ENCODE measurements at regions not wholly inside any gene's neighbourhood (a gene's known extent, or its start where the extent isn't known, plus 50 kb on each side); places are given as distances from the start of the nearest gene placed in this dataset.
"Not testable (repeated sequence)": the region's sequence is repeated elsewhere in the genome, so short reads cannot be mapped to it uniquely, and the experiment has no call there.

- no peak for DNase-seq (ENCODE audit: low read depth)
Measured at GRCh38 chr9:106766616-106767015, 96.3 kb upstream of the ZNF462 start.

- no peak for DNase-seq (ENCODE audit: low read depth)
Measured at GRCh38 chr9:106769331-106769730, 93.6 kb upstream of the ZNF462 start.

GRCh38 chr9:106771608-106772007 is 91.4 kb upstream of the ZNF462 start:
- DNase-seq (ENCODE audit: low read depth): no peak

- no peak for DNase-seq (ENCODE audit: low read depth)
Measured at GRCh38 chr9:106772523-106773290, 90.3 kb upstream of the ZNF462 start.

- DNase-seq (ENCODE audit: low read depth): no peak
Measured at GRCh38 chr9:106773750-106774149, 89.2 kb upstream of the ZNF462 start.

GRCh38 chr9:106775960-106776359 is 87.0 kb upstream of the ZNF462 start:
- no peak for DNase-seq (ENCODE audit: low read depth)

GRCh38 chr9:106779796-106780195 is 83.2 kb upstream of the ZNF462 start:
- no peak for DNase-seq (ENCODE audit: low read depth)

GRCh38 chr9:106783121-106783520 is 79.8 kb upstream of the ZNF462 start:
- DNase-seq (ENCODE audit: low read depth): no peak

GRCh38 chr9:106784076-106784475 is 78.9 kb upstream of the ZNF462 start:
- no peak for DNase-seq (ENCODE audit: low read depth)

GRCh38 chr9:106785200-106785599 is 77.8 kb upstream of the ZNF462 start:
- DNase-seq (ENCODE audit: low read depth): no peak

GRCh38 chr9:106788021-106788420 is 74.9 kb upstream of the ZNF462 start:
- not testable (repeated sequence) for DNase-seq (ENCODE audit: low read depth)

- DNase-seq (ENCODE audit: low read depth): no peak
Measured at GRCh38 chr9:106795031-106795430, 67.9 kb upstream of the ZNF462 start.

- DNase-seq (ENCODE audit: low read depth): no peak
Measured at GRCh38 chr9:106796771-106797170, 66.2 kb upstream of the ZNF462 start.

- no peak for DNase-seq (ENCODE audit: low read depth)
Measured at GRCh38 chr9:106797299-106797698, 65.7 kb upstream of the ZNF462 start.

- no peak for DNase-seq (ENCODE audit: low read depth)
Measured at GRCh38 chr9:106798016-106798799, 64.8 kb upstream of the ZNF462 start.

- DNase-seq (ENCODE audit: low read depth): peak; percentile 78
Measured at GRCh38 chr9:106799152-106799551, 63.8 kb upstream of the ZNF462 start.

- DNase-seq (ENCODE audit: low read depth): no peak
Measured at GRCh38 chr9:106800701-106801270, 62.2 kb upstream of the ZNF462 start.

- DNase-seq (ENCODE audit: low read depth): no peak
Measured at GRCh38 chr9:106801816-106802215, 61.1 kb upstream of the ZNF462 start.
